ENCODE measurements at regions not wholly inside any gene's neighbourhood (a gene's known extent, or its start where the extent isn't known, plus 50 kb on each side); places are given as distances from the start of the nearest gene placed in this dataset.

DNA sequence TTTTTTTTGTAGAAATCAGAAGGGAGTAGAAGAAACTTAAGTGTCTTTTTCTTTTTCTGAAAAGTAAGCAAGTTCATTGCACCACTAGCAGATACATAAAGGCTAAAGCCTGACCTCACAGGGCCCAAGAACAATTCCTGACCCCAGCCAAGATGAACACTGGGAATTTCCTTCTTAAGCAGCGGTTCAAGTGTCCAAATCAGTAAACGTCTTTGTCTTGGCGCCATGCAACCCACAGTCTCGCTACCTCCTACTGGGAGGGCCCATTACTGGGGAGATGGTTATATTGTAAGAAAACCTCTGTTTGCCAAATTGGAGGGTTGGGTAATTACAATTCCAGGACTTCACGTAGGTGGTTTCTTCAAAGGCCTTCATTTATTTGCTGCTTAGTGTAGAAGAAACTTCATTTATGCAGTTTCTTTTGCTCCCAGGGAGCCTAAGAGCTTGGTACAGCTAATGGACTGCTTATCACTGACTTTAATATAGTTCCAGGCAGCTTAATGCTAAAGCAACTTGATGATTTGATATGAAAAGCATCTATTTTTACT is 58.3 kb upstream of the ADRB1 start:
- no peak overlapping the region for H3K4me3 ChIP-seq (ENCODE audit: severe bottlenecking)
- no peaks in the 10 kb centered on the region for H3K36me3 ChIP-seq (ENCODE audit: low read depth)
- TF ChIP-seq, protein P1, sequence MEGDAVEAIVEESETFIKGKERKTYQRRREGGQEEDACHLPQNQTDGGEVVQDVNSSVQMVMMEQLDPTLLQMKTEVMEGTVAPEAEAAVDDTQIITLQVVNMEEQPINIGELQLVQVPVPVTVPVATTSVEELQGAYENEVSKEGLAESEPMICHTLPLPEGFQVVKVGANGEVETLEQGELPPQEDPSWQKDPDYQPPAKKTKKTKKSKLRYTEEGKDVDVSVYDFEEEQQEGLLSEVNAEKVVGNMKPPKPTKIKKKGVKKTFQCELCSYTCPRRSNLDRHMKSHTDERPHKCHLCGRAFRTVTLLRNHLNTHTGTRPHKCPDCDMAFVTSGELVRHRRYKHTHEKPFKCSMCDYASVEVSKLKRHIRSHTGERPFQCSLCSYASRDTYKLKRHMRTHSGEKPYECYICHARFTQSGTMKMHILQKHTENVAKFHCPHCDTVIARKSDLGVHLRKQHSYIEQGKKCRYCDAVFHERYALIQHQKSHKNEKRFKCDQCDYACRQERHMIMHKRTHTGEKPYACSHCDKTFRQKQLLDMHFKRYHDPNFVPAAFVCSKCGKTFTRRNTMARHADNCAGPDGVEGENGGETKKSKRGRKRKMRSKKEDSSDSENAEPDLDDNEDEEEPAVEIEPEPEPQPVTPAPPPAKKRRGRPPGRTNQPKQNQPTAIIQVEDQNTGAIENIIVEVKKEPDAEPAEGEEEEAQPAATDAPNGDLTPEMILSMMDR (IDR thresholded peaks at IDR 0.05; ENCODE audit: poor library complexity, severe bottlenecking) = no peak
- no peak for DNase-seq (ENCODE audit: low spot score)
- ATAC-seq (ENCODE audit: low read depth) = no peak
- no peaks in the 10 kb centered on the region for H3K9me3 ChIP-seq (ENCODE audit: severe bottlenecking)
- no peaks in the 10 kb centered on the region for H3K27me3 ChIP-seq (ENCODE audit: insufficient read depth, poor library complexity, severe bottlenecking)
- H3K4me1 ChIP-seq (ENCODE audit: insufficient read depth, poor library complexity, severe bottlenecking) = no peaks in the 10 kb centered on the region
- no peak overlapping the region for H3K27ac ChIP-seq (ENCODE audit: poor library complexity, severe bottlenecking)

- Histone ChIP-seq H3K27me3 (ENCODE audit: insufficient read depth, poor library complexity, severe bottlenecking) (no peaks in the 10 kb centered on the region), H3K4me3 (ENCODE audit: severe bottlenecking) (no peak overlapping the region), H3K27ac (ENCODE audit: poor library complexity, severe bottlenecking) (no peak overlapping the region), H3K4me1 (ENCODE audit: insufficient read depth, poor library complexity, severe bottlenecking) (no peaks in the 10 kb centered on the region), H3K9me3 (ENCODE audit: severe bottlenecking) (no peaks in the 10 kb centered on the region), H3K36me3 (ENCODE audit: low read depth) (no peaks in the 10 kb centered on the region)
- ATAC-seq (ENCODE audit: low read depth) (no peak), DNase-seq (ENCODE audit: low spot score) (no peak)
- TF ChIP-seq, protein P1 (IDR thresholded peaks at IDR 0.05; ENCODE audit: poor library complexity, severe bottlenecking) = no peak
These were observed 57.4 kb upstream of the ADRB1 start for GRCh38 chr10:113986316-113986715.

DNA sequence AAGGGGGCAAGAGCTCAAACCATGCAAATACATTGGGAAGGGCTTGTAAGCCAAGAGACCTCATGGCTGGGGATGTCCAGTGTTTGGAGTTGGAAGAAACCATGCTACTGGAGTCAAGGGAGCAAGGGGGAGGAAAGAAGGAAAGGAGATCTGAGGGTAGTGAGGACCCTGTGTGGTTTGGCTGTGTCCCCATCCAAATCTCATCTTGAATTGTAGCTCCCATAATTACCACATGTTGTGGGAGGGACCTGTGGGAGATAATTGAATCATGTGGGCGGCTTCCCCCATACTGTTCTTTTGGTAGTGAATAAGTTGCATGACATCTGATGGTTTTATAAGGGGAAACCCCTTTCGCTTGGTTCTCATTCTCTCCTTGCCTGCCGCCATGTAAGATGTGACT is 56.5 kb upstream of the ADRB1 start:
- TF ChIP-seq, protein P1 (IDR thresholded peaks at IDR 0.05; ENCODE audit: poor library complexity, severe bottlenecking) = no peak
- ATAC-seq (ENCODE audit: low read depth) = no peak
- no peak overlapping the region for H3K4me3 ChIP-seq (ENCODE audit: severe bottlenecking)
- H3K4me1 ChIP-seq (ENCODE audit: insufficient read depth, poor library complexity, severe bottlenecking) = no peaks in the 10 kb centered on the region
- no peaks in the 10 kb centered on the region for H3K9me3 ChIP-seq (ENCODE audit: severe bottlenecking)
- no peak overlapping the region for H3K27ac ChIP-seq (ENCODE audit: poor library complexity, severe bottlenecking)
- H3K36me3 ChIP-seq (ENCODE audit: low read depth) = no peaks in the 10 kb centered on the region
- no peaks in the 10 kb centered on the region for H3K27me3 ChIP-seq (ENCODE audit: insufficient read depth, poor library complexity, severe bottlenecking)
- DNase-seq (ENCODE audit: low spot score) = no peak

DNA sequence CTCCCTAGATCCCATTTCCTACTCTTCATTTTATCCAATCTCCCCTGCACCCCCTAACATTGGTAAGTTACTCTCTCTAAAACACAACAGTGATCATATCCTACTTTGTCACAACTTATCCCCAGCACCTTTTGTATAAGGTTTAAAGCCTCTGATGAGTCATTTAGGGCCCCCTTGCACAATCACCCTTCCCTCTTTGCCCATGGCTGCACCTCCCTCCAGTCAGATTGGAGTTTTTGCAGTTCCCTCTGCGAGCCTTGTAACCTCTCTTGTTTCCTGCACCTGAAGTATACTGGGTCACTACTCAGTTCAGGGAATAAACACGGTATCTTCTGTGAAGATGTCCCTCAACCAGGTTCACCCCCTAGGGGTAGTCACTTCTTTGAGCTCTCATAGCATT is 55.9 kb upstream of the ADRB1 start:
- TF ChIP-seq, protein P1 (IDR thresholded peaks at IDR 0.05; ENCODE audit: poor library complexity, severe bottlenecking) = no peak
- Histone ChIP-seq H3K27me3 (ENCODE audit: insufficient read depth, poor library complexity, severe bottlenecking) (no peaks in the 10 kb centered on the region), H3K4me1 (ENCODE audit: insufficient read depth, poor library complexity, severe bottlenecking) (no peaks in the 10 kb centered on the region), H3K27ac (ENCODE audit: poor library complexity, severe bottlenecking) (no peak overlapping the region), H3K36me3 (ENCODE audit: low read depth) (no peaks in the 10 kb centered on the region), H3K4me3 (ENCODE audit: severe bottlenecking) (no peak overlapping the region), H3K9me3 (ENCODE audit: severe bottlenecking) (no peaks in the 10 kb centered on the region)
- ATAC-seq (ENCODE audit: low read depth) (peak; percentile 44; the same call in 2 of the 3 replicates), DNase-seq (ENCODE audit: low spot score) (no peak)

- no peaks in the 10 kb centered on the region for H3K36me3 ChIP-seq (ENCODE audit: low read depth)
- DNase-seq (ENCODE audit: low spot score) (no peak), ATAC-seq (ENCODE audit: low read depth) (no peak)
- TF ChIP-seq, protein P1 (IDR thresholded peaks at IDR 0.05; ENCODE audit: poor library complexity, severe bottlenecking) = no peak
- H3K27ac ChIP-seq (ENCODE audit: poor library complexity, severe bottlenecking) = no peak overlapping the region
- no peaks in the 10 kb centered on the region for H3K9me3 ChIP-seq (ENCODE audit: severe bottlenecking)
- H3K4me1 ChIP-seq (ENCODE audit: insufficient read depth, poor library complexity, severe bottlenecking) = no peaks in the 10 kb centered on the region
- no peaks in the 10 kb centered on the region for H3K27me3 ChIP-seq (ENCODE audit: insufficient read depth, poor library complexity, severe bottlenecking)
- no peak overlapping the region for H3K4me3 ChIP-seq (ENCODE audit: severe bottlenecking)
These were observed 55.1 kb upstream of the ADRB1 start for GRCh38 chr10:113988535-113988934.

Measured in RWPE2 (cell line).